GM19468 (cell line): ENCODE measurements at regions not wholly inside any gene's neighbourhood (a gene's known extent, or its start where the extent isn't known, plus 50 kb on each side); places are given as distances from the start of the nearest gene placed in this dataset.

Experiments used
- ATAC-seq: cut with Tn5 transposase; IDR thresholded peaks from one replicate; pipeline ENCODE4 v1.9.1; 2021; ENCODE audit warnings: mild to moderate bottlenecking, moderate library complexity, moderate number of reproducible peaks; ENCODE audit not compliant: unreplicated experiment; ENCODE audit errors: extremely low read depth

- ATAC-seq, result no peak
Observed at GRCh38 chr5:30650311-30650710, 543.2 kb upstream of the CDH6 start.

- no peak for ATAC-seq
Observed at GRCh38 chr5:30638899-30639298, 554.6 kb upstream of the CDH6 start.

- no peak for ATAC-seq
Observed at GRCh38 chr5:30627945-30628344, 565.5 kb upstream of the CDH6 start.

DNA sequence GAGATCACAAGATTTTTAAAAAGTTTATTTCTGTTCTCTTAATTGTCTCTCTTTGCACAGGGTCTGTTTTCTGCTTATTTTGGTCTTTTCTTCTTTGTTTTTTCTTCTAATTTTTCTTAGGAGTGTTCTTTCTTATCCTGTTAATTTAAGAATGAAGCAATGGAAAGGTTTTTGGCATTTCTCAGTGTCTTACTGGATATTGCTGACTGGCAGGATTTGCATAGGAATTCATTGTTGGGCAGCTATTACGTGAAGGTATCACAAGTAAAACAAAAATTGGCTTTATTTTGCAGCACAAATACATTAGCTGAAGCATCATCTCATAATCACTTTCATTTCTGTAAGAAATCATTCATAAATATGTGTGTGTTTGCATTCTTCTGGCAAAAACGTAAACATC lies 566.9 kb upstream of the CDH6 start:
- no peak for ATAC-seq

DNA sequence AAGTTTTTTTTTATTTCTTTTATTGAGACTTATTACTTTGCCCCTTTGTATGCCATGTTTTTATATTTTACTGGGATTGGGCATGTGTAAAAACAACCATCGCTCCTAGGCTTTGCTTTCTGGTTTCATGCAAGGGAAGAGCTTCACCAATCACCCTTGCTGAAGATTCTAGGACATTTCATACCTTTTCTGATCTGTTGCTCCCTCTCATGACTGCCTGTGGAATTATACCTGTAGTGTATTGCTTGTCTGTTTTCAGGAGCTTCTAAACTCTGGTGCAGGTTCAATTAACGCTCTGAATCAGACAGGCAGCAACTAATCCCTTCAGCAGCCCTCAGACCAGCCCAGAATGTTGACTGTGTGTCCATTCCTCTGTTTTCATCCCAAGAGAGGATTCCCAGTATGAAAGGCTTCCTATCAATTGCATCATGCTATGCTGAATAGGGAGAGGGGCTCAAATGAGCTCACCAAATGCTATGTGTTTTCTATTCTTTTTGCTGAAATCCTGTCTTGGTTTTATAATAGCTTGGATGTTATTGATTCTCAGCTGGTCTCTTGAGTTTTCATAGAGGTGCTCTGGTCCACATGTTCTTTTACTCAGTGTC lies 572.9 kb upstream of the CDH6 start:
- no peak for ATAC-seq

GRCh38 chr5:30608501-30608900 lies 585.0 kb upstream of the CDH6 start:
- no peak for ATAC-seq

GRCh38 chr5:30607301-30607894 lies 586.1 kb upstream of the CDH6 start:
- ATAC-seq, result no peak

- no peak for ATAC-seq
Observed at GRCh38 chr5:30605693-30606268, 587.7 kb upstream of the CDH6 start.

- no peak for ATAC-seq
Observed at GRCh38 chr5:30604648-30605262, 588.7 kb upstream of the CDH6 start.

DNA sequence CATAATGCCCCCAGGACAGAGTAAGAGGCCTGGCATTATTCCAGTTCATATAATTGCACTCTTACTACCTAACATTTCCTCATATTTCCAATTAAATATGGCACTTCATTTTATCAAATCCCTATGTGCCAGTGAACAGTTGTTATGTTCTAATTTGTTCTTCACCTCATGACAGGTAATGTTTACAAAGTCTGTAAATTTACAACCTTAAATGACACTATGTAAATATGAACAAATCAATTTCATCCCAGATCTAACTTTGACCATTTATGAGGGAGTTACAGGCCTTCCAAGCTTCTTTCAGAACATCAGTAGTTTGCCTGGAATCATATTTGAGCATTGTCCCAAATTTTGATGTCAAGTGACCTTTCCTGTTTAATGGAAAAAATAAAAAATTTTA lies 592.6 kb upstream of the CDH6 start:
- ATAC-seq, result no peak

- no peak for ATAC-seq
Observed at GRCh38 chr5:30596495-30597064, 596.9 kb upstream of the CDH6 start.

DNA sequence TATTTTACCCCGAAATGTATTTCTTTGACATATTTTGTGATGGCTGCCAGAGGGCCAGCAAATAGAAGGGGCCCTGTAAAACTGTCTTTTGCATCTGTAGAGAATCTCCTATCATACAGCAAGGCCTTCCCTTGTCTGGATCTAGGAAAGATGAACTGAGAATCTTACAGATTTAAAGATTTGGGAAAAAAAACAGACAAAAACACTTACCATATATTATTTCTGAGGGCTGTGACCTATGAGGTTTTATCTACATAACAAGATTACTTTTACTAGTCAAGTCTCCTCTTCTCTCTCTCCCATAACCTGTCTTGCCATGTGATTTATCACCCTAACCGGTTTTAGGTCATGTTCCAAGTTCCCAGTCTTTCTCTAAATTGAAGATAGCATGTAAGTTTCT lies 599.2 kb upstream of the CDH6 start:
- no peak for ATAC-seq

- no peak for ATAC-seq
Observed at GRCh38 chr5:30592833-30593232, 600.7 kb upstream of the CDH6 start.

DNA sequence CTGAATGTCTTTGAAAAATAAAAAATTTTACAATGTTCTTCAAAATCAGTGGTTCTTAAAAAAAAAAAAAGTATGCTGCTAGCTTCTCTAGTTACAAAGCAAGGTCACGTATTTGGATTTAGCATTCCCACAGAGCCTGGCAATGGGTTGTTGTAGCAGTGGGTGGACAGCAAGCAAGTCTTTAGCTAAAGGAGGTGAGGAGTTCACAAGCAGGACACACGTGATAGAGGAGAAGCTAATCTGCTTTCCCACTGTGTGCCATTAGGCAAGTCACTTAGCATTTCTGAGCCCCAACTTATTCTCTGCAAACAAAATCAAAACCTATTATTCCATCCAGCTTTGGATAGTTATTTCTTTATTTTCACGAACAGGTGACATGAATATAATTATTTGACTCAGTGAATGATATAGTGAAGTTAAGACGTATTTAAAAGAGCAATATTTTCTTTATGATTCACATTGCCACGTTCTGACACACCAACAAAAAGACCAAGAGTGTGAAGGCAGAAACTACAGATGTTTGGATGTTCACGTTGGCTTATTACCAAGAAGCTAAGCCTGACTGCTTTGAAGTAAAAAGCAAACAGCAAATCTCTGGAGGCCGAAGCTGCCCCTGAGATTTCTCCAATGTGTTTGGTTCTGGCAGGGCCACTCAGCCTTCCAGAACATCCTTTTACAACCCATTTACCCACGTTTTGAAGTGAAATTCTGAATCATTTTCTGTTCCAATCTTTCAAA lies 612.1 kb upstream of the CDH6 start:
- no peak for ATAC-seq

- ATAC-seq, result no peak
Observed at GRCh38 chr5:30574761-30575160, 618.7 kb upstream of the CDH6 start.

- ATAC-seq, result no peak
Observed at GRCh38 chr5:30572279-30572678, 621.2 kb upstream of the CDH6 start.

DNA sequence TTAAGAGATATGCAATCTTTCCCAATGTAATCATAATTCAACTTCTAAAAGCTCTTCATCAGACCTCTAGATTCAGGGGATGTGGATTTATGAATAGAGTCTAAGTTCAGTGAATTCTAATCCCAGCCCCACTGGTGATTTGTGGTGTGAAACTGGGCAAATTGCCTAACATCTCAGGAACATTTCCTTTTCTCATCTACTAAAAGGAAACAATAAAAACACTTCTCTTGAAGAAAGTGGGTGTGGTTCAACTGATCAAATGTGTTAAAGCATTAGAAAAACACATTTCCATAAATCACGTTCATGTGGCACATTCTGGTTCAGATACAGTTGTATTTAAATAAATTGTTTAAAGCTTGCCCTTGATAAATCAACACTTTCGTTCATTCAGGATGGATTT lies 631.7 kb upstream of the CDH6 start:
- ATAC-seq, result no peak

DNA sequence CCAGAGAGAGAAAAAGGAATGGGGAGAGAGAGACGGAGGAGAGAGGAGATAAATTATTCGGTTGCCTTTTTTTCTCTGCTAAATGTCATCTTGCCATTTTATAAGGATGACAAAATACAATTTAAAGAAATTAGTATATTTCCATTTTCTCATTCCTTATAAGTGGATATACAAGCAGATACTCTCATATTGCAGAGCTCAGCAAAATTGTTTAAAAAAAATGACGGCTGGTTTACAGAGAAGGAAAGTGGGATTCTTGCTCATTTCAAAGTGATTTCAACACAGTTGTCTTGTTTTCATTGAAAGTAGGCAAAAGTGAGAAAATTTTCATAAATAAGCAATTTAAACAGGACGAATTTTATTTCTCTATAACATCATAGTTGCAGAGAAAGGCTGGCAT lies 641.9 kb upstream of the CDH6 start:
- ATAC-seq, result no peak

- no peak for ATAC-seq
Observed at GRCh38 chr5:30548580-30549305, 644.7 kb upstream of the CDH6 start.

DNA sequence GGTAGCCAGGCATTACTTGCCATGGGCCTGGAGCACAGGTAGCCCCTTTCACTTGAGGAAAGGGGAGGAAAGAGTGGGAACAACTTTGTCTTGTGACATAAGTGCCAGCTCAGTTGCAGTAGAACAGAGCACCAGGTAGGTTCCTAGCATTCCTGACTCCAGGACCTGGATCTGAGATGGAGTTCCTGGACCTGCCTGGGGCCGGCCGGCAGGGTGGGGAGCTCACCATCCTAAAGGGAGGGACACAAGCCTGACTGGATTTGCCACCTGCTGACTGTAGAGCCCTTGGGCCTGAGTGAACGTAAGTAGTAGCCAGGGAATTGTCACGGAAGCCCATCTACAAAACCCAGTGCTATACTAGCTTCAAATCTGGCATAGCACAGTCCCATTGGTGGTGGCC lies 653.3 kb upstream of the CDH6 start:
- ATAC-seq, result no peak
